HG02970 (cell line): ENCODE measurements at regions not wholly inside any gene's neighbourhood (a gene's known extent, or its start where the extent isn't known, plus 50 kb on each side); places are given as distances from the start of the nearest gene placed in this dataset.
"Not testable (repeated sequence)": the region's sequence is repeated elsewhere in the genome, so short reads cannot be mapped to it uniquely, and the experiment has no call there.

Source experiments
- ATAC-seq: cut with Tn5 transposase; IDR thresholded peaks from one replicate; pipeline ENCODE4 v1.9.1; 2021; ENCODE audit warnings: mild to moderate bottlenecking, moderate library complexity, moderate number of reproducible peaks; ENCODE audit not compliant: unreplicated experiment, low FRiP score

- ATAC-seq, result not testable (repeated sequence)
These were observed 143.6 kb upstream of the ERV3-1 start for GRCh38 chr7:65150105-65150504.

DNA sequence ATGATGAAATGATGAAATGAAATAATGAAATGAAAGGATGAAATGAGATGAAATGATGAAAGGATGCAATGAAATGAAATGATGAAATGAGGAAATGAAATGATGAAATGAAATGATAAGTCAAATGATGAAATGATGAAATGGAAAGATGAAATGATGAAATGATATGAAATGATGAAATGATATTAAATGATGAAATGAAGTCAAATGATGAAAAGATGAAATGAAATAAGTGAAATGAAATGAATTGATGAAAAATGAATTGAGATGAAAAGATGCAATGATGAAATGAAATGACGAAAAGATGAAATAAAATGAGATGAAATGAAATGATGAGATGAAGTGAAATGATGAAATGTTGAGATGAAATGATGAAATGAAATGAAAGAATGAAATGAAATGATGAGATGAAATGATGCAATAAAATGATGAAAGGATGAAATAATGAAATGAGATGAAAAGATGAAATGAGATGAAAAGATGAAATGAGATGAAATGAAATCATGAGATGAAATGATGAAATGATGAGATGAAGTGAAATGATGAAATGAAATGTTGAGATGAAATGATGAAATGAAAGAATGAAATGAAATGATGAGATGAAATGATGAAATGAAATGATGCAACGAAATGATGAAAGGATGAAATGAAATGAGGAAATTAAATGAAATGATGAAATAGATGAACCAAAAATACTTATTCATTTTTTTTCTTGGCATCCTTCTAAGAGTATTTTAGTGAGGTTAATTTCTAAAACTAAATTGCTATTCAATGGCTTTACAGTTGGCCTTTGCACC, 139.8 kb upstream of the ERV3-1 start:
- not testable (repeated sequence) for ATAC-seq

DNA sequence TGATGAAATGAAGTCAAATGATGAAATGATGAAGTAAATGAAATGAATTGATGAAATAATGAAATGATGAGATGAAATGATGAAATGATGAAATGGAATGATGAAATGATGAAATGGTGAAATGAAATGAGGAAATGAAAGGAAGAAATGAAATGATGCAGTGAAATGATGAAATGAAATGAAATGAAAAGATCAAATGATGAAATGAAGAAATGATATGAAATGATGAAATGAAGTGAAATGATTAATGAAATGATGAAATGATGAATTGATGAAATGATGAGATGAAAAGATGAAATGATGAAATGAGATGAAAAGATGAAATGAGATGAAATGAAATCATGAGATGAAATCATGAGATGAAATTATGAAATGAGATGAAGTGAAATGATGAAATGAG, 139.2 kb upstream of the ERV3-1 start:
- not testable (repeated sequence) for ATAC-seq

GRCh38 chr7:65145008-65145407, 138.5 kb upstream of the ERV3-1 start:
- ATAC-seq, result not testable (repeated sequence)

DNA sequence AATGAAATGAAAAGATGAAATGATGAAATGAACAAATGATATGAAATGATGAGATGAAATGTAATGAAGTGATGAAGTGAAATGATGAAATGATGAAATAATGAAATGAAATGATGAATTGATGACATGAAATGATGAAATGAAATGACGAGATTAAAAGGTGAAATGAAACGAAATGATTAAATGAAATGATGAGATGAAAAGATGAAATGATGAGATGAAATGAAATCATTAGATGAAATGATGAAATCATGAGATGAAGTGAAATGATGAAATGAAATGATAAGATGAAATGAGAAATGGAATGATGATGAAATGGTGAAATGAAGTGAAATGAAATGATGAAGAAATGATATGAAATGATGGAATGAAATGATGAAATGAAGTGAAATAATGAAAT, 138.1 kb upstream of the ERV3-1 start:
- not testable (repeated sequence) for ATAC-seq

DNA sequence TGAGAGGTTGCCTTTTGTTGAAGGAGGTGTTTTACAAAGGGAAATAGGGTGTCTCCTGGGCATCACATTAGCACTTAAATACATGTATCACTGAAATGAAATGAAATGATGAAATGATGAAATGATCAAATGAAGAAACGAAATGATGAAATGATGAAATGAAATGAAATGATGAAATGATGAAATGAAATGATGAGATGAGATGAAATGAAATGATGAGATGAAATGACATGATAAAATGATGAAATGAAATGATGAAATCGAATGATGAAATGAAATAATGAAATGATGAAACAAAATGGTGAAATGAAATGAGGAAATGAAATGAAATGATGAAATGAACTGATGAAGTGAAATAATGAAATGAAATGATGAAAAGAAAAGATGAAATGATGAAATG, 137.6 kb upstream of the ERV3-1 start:
- ATAC-seq, result not testable (repeated sequence)

GRCh38 chr7:65141894-65142293, 135.4 kb upstream of the ERV3-1 start:
- not testable (repeated sequence) for ATAC-seq

DNA sequence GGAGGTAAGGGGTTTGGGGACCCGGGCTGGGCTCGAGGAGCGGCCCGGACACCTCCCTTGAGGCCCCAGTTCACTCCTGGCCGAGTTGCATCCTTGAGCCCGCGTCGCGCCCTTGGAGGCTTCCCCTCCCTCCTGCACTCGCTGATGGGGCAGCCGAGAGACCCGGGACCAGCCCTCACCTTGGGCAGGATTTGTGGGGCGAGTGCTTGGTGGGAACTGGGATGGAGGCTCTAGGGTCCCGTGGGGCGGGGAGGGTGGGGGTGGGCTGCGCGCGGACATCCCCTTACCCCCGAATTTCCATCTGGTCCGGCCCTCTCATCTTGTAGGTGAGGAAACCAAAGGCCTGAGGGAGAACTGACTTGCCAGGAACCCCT, 134.9 kb upstream of the ERV3-1 start:
- not testable (repeated sequence) for ATAC-seq

- ATAC-seq, result not testable (repeated sequence)
These were observed 134.3 kb upstream of the ERV3-1 start for GRCh38 chr7:65140543-65141404.

- ATAC-seq, result not testable (repeated sequence)
These were observed 130.4 kb upstream of the ERV3-1 start for GRCh38 chr7:65136850-65137249.

DNA sequence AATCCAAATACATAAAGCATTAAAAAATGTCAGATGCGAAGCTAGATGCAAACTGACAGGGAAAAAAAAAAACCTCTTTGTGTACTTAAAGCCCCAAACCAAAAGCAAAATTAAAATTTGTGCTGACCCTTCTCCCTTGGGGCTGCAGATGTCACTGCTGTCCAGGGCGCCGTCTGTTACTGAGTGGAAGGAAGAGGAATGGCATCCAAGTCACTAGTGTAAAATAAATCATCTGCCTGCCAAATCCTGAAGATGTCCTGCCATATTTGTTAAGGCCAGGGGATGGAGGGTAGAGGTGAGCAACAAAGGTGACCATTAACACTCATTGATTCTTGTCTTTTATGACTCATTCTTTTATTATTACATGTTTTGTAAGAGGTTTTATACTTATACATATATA, 126.6 kb upstream of the ERV3-1 start:
- not testable (repeated sequence) for ATAC-seq

GRCh38 chr7:65132256-65132655, 125.8 kb upstream of the ERV3-1 start:
- ATAC-seq, result not testable (repeated sequence)

DNA sequence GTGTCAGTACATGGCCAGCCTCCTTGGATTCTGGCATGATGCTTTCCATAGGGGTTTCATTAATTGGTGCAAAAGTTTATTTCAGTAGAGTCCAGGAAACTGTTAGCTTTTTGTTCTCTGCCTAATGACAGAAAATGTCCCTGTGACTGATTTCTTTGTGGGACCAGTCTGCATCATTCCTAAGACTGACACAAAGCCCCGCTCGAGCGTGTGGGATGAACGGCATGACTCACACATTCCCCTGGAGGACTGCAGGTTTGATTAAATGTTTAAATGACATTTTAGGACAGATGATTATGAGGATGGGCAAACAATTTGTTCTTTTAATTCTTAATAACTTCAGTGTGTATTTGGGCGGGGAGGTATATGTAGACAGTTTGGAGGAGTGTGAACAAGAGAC, 120.9 kb upstream of the ERV3-1 start:
- ATAC-seq, result not testable (repeated sequence)

DNA sequence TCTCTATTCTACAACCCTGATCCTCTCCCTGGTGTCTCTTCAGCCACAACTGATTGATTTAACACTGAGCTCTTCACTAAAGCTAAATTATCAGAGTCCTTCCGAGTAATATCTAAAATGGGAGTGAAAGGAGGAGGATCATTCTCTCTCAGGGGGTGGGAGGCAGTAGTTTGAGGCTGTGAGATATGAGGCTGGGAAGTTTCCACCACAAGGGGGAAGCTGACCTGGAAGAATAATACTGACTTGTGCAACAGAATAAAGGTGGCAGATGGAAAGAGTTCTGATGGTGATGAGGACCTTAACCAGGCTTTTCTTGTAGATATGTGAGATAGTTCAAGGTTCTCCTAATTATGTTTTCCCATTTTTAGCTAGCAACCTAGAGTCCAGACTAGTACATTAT, 118.1 kb upstream of the ERV3-1 start:
- ATAC-seq, result not testable (repeated sequence)

DNA sequence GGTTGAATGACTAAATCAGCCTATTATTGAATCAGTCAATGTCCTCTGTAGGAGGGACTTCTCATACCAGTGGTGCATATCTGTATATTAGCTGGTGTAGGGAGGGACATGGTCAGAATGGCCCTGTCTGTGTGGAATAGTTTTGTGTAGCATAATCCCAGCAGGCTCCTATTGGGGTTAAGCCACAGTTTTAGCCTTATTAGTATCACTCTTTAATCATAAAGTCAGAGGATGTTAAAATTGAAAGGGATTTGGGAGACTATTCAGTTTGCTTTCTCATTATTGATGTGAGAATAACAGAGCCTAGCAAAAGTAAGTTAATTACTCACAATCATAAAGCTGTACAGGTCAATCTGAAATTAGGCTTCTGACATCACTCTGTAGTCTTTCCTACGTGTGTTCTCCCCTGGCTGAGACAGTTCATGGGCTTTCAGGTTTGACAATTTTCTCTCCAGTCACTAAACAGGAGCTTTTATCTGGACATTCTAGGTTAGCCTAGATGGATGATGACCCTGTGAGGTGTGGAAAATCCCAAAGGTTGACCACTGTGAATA, 99.2 kb upstream of the ERV3-1 start:
- not testable (repeated sequence) for ATAC-seq

DNA sequence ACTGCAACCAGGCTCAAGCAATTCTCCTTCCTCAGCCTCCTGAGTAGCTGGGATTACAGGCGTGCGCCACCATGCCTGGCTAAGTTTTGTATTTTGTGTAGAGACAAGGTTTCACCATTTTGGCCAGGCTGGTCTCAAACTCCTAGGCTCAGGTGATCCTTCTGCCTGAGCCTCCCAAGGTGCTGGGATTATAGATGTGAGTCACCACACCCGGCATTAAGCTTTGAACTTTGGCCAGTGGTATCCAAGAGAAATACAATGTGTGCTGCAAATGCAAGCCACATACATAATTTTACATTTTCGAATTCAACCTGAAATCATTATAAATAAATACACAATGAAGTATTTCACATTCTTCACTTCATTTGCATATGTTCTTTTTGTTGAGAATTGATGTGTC, 94.0 kb upstream of the ERV3-1 start:
- not testable (repeated sequence) for ATAC-seq

GRCh38 chr7:65081669-65082055, 75.2 kb upstream of the ERV3-1 start:
- ATAC-seq, result not testable (repeated sequence)

- ATAC-seq, result peak; percentile 99
These were observed 74.5 kb upstream of the ERV3-1 start for GRCh38 chr7:65080799-65081668.

GRCh38 chr7:65074959-65075358, 68.5 kb upstream of the ERV3-1 start:
- not testable (repeated sequence) for ATAC-seq

- not testable (repeated sequence) for ATAC-seq
These were observed 66.7 kb upstream of the ERV3-1 start for GRCh38 chr7:65073160-65073559.
